ENCODE measurements at regions not wholly inside any gene's neighbourhood (a gene's known extent, or its start where the extent isn't known, plus 50 kb on each side); places are given as distances from the start of the nearest gene placed in this dataset.
A peak's percentile ranks its signal among the peaks of the same experiment; 100 is the strongest.

GRCh38 chr2:20106746-20107145, 55.3 kb upstream of the LAPTM4A start:
- no peak for DNase-seq (ENCODE audit: low read depth in 1 of 2, low spot score in 1 of 2)
- no peak overlapping the region for H3K4me3 ChIP-seq (replicated peaks; ENCODE audit: insufficient read depth, low read length)
- no peak overlapping the region for H3K27ac ChIP-seq (replicated peaks)

GRCh38 chr2:20104900-20105545, 53.6 kb upstream of the LAPTM4A start:
- TF ChIP-seq POLR2AphosphoS5 (IDR thresholded peaks at IDR 0.05; ENCODE audit: low read depth) (no peak), SPI1 (IDR thresholded peaks at IDR 0.05; ENCODE audit: borderline replicate concordance, low read depth) (no peak), GABPA (IDR thresholded peaks at IDR 0.05; ENCODE audit: low read depth) (no peak)
- TF ChIP-seq, protein P1, sequence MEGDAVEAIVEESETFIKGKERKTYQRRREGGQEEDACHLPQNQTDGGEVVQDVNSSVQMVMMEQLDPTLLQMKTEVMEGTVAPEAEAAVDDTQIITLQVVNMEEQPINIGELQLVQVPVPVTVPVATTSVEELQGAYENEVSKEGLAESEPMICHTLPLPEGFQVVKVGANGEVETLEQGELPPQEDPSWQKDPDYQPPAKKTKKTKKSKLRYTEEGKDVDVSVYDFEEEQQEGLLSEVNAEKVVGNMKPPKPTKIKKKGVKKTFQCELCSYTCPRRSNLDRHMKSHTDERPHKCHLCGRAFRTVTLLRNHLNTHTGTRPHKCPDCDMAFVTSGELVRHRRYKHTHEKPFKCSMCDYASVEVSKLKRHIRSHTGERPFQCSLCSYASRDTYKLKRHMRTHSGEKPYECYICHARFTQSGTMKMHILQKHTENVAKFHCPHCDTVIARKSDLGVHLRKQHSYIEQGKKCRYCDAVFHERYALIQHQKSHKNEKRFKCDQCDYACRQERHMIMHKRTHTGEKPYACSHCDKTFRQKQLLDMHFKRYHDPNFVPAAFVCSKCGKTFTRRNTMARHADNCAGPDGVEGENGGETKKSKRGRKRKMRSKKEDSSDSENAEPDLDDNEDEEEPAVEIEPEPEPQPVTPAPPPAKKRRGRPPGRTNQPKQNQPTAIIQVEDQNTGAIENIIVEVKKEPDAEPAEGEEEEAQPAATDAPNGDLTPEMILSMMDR (IDR thresholded peaks at IDR 0.05; ENCODE audit: insufficient read depth, low read length), result no peak
- TF ChIP-seq, protein P2, sequence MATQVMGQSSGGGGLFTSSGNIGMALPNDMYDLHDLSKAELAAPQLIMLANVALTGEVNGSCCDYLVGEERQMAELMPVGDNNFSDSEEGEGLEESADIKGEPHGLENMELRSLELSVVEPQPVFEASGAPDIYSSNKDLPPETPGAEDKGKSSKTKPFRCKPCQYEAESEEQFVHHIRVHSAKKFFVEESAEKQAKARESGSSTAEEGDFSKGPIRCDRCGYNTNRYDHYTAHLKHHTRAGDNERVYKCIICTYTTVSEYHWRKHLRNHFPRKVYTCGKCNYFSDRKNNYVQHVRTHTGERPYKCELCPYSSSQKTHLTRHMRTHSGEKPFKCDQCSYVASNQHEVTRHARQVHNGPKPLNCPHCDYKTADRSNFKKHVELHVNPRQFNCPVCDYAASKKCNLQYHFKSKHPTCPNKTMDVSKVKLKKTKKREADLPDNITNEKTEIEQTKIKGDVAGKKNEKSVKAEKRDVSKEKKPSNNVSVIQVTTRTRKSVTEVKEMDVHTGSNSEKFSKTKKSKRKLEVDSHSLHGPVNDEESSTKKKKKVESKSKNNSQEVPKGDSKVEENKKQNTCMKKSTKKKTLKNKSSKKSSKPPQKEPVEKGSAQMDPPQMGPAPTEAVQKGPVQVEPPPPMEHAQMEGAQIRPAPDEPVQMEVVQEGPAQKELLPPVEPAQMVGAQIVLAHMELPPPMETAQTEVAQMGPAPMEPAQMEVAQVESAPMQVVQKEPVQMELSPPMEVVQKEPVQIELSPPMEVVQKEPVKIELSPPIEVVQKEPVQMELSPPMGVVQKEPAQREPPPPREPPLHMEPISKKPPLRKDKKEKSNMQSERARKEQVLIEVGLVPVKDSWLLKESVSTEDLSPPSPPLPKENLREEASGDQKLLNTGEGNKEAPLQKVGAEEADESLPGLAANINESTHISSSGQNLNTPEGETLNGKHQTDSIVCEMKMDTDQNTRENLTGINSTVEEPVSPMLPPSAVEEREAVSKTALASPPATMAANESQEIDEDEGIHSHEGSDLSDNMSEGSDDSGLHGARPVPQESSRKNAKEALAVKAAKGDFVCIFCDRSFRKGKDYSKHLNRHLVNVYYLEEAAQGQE (IDR thresholded peaks at IDR 0.05; ENCODE audit: insufficient replicate concordance, low read depth), result no peak
- Histone ChIP-seq H3K27ac (replicated peaks) (no peak overlapping the region), H3K27me3 (ENCODE audit: insufficient read depth, poor library complexity, severe bottlenecking) (no peaks in the 10 kb centered on the region), H3K4me3 (replicated peaks; ENCODE audit: insufficient read depth, low read length) (no peak overlapping the region)
- DNase-seq (ENCODE audit: low read depth in 1 of 2, low spot score in 1 of 2), result no peak

More at GRCh38 chr2:20106746-20107145, 55.3 kb upstream of the LAPTM4A start:
- TF ChIP-seq POLR2AphosphoS5 (IDR thresholded peaks at IDR 0.05; ENCODE audit: low read depth) (no peak), GABPA (IDR thresholded peaks at IDR 0.05; ENCODE audit: low read depth) (no peak), SPI1 (IDR thresholded peaks at IDR 0.05; ENCODE audit: borderline replicate concordance, low read depth) (no peak)
- TF ChIP-seq, protein P1 (IDR thresholded peaks at IDR 0.05; ENCODE audit: insufficient read depth, low read length), result no peak
- TF ChIP-seq, protein P2 (IDR thresholded peaks at IDR 0.05; ENCODE audit: insufficient replicate concordance, low read depth), result no peak
- H3K27me3 ChIP-seq (ENCODE audit: insufficient read depth, poor library complexity, severe bottlenecking), result no peaks in the 10 kb centered on the region

DNA sequence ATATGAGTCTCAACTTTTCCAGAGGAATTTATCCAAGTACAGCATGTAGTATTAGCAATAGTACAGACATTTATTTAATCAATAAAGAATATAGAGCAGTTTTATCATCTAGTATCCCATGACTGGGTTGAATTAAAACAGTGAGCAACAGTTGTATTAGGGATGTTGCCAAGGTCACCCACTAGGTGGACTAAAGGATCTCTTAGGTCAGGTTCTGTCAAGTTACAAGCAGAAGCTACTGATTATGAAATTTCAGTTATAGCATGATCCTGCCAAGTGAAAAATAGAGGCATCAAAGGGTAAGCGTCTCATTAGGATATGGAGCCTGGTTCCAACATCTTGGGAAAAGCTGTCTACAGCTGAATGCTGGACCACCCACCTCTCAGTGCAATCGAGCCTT, 52.1 kb upstream of the LAPTM4A start:
- TF ChIP-seq, protein P1 (IDR thresholded peaks at IDR 0.05; ENCODE audit: insufficient read depth, low read length), result peak; percentile 3
- TF ChIP-seq GABPA (IDR thresholded peaks at IDR 0.05; ENCODE audit: low read depth), result no peak
- DNase-seq (ENCODE audit: low read depth in 1 of 2, low spot score in 1 of 2), result peak; percentile 41 to 44
- Histone ChIP-seq H3K27me3 (ENCODE audit: insufficient read depth, poor library complexity, severe bottlenecking) (no peaks in the 10 kb centered on the region), H3K27ac (replicated peaks) (no peak overlapping the region), H3K4me3 (replicated peaks; ENCODE audit: insufficient read depth, low read length) (no peak overlapping the region)
